NCI-H2107 treated with DMSO at 0.1 percent for 48 hours (cell line): ENCODE measurements at regions not wholly inside any gene's neighbourhood (a gene's known extent, or its start where the extent isn't known, plus 50 kb on each side); places are given as distances from the start of the nearest gene placed in this dataset.

Source experiments
- DNase-seq: peaks from one replicate; lab custom pipeline; 2025; ENCODE audit not compliant: unreplicated experiment; lab: John Stamatoyannopoulos, UW

DNA sequence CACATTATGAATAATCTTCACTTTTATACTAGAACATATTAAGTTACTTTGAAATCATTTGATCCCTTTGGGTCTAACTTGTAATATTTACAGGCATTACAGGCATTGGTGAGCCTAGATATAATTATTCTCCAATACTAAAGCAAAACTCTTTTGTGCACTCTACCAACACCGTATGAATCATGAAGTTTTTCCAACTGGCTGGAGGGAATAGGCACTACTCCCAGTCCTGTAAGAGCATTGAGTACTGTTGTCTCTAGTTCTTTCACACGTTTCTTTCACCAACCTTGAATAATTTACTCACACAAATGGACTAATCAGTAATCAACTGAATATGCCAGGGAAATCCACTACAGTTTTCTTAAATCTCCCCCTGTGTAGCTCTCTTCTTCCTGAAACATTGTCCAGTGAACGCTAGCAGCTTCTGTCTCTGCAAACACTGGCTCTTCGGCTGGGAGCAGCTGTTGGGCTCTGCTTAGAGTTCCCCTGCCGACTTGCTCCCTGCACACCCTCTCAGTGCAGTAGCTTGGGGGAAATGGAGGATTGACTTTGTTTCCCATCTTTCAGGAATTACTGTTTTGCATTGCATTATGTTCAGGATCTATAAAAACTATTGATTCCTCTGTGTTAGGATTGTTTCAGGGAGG lies 476.7 kb downstream of the RFC3 start:
- no peak for DNase-seq

- DNase-seq = no peak
Observed at GRCh38 chr13:34300559-34300958, 482.6 kb downstream of the RFC3 start.

- DNase-seq = no peak
Observed at GRCh38 chr13:34302596-34302995, 484.6 kb downstream of the RFC3 start.

- no peak for DNase-seq
Observed at GRCh38 chr13:34303346-34303745, 485.4 kb downstream of the RFC3 start.

DNA sequence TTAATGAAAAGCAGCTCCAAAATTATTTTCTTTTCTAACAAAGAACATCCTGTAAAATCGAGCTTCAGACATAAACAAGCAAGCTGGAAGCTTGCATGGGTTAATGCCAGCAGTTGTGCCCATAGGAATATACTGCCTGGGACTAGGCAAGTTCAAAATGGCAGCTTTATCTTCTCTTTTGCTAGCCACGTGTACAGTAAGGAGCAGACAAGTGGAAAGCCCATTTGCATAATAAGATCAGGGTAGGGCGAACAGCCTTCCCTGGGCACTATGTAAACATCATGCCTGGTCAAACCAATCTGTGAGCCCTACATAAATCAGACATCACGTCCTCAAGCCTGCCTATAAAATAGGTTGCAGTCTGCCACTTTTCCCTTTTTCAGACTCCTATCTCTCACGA lies 489.7 kb downstream of the RFC3 start:
- no peak for DNase-seq

GRCh38 chr13:34308725-34309124 lies 490.8 kb downstream of the RFC3 start:
- DNase-seq = no peak

DNA sequence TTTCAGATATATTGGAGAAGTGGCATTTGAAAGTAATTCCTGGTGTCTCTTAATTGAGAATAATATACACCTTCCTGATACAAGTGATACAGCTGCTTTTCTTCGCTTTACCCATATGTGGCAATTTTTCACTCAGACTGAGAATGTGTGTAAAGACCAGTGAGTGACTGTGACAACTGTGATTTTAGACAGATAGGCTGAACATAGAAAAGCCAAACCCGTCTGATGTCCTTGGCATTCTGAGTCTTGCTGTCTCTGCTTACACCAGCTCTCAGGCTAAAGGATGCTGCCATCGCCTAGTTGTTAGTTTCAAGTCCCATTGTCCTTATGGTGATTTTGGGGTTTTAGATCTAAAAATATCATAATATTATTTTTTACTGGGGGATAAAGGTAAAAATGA lies 492.6 kb downstream of the RFC3 start:
- no peak for DNase-seq

GRCh38 chr13:34311251-34311650 lies 493.3 kb downstream of the RFC3 start:
- DNase-seq = no peak

DNA sequence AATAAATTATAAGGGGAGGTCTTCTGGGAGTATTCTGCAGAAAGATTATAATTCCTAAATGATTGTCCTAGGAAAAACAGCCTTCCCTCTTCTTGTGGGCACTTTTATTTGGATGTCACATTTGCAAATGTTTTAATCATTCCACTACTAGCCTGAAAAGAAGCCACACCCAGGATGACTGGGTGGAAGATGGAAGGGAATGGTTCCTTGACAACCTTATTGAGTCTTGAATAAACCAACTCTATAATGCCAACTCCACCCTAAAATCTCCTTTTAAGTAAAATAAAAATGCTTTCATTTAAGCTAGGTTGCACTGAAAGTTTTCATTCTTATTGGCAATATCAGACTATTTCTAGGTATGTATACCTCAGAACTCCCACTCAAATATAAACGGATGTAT lies 494.6 kb downstream of the RFC3 start:
- DNase-seq = no peak

DNA sequence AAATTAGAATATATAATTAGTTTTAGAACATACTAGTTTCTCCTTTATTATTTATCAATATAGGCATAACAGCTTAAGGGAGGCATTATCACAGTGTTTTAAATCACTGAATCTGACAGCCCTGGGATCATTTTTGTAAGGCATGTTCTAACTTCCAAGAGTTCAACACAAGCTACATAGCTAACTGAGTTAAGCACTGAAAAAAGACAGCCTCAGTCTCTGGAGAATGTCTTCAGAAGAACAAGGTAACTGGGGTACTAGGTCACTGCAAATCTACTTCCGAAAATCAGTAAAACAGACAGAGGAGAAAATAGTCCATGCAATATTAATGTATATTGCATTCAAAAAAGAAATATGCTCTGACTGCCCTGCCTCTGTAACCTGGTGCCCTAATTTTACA lies 502.1 kb downstream of the RFC3 start:
- DNase-seq = no peak

DNA sequence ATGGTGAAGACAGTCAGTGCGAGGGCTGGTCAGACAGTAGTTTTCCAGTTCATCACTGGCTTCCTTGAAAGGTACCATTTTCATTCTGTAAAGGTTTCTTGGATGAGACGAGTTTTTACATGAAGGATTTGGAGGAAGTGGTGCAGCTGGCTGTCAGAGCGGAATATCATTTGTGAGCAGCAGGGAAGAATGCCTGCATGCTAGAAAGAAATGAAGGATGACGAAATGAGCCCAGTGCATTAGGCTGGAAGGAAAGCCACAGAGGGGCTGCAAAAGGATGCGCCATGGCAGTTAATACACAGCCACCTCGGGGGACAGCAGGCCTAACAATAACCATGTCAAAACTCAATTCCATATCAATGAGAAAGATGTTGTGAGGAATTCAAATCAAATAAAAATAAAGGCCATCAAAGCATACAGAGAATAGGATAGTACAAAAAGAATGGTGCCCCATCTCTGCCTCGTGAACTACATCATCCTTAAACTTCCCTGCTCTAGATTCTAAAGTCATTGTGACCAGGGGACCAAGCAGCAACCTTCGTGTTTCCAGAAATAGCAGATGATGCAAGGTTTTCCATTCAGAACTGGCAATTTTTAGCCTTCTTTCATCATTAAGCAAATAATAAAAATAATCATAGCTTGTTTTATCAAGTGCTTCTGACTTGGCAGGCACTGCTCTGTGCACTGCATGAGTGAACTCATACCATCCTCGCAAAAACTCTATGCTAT lies 504.2 kb downstream of the RFC3 start:
- DNase-seq = no peak

DNA sequence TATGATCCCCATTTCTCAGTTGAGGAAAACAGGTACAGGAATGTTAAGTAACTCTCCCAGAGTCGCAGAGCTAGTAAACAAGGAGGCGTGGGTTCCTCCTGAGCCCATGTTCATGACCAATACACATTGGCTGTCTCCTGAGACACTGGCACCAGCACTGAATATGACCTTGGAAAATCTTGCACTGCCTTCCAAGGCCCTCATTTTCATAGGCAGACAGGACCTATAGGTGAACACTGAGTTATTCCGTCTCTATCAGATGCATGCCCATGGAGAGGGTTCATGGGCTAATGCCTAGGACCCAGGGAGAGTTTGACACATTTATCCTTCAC lies 504.8 kb downstream of the RFC3 start:
- DNase-seq = no peak

- DNase-seq = peak; percentile 1
Observed at GRCh38 chr13:34335014-34336007, 517.4 kb downstream of the RFC3 start.

DNA sequence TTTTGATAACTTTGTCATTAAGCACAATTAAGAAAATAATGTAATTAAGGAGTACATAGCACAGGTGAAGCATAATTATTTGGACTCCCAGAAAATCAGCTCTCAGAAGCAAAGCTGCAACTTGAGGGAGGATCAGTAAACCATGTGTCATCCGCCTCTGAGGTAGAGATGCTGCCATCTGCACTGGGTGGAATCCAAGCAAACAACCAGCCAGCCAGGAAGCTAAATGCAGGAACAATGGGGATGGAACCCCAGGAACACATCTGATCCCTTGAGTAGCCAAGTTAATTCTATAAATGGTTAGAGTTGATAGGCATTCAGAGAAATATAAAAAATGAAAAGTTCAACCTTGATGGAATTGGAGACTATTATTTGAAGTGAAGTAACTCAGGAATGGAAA lies 520.2 kb downstream of the RFC3 start:
- DNase-seq = no peak

DNA sequence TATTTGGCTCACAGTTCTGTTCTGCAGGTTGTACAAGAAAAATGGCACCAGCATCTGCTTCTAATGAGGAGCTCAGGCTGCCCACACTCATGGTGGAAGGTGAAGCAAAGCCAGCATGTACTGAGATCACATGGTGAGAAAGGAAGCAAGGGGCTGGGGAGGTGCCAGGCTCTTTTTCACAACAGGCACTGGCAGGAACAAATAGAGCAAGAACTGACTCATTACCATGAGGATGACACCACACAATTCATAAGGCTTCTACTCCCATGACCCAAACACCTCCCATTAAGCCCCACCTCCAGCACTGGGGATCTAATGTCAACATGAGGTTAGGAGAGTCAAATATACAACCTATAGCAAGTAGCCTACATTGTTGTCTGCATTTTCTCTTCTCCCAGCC lies 522.6 kb downstream of the RFC3 start:
- no peak for DNase-seq

DNA sequence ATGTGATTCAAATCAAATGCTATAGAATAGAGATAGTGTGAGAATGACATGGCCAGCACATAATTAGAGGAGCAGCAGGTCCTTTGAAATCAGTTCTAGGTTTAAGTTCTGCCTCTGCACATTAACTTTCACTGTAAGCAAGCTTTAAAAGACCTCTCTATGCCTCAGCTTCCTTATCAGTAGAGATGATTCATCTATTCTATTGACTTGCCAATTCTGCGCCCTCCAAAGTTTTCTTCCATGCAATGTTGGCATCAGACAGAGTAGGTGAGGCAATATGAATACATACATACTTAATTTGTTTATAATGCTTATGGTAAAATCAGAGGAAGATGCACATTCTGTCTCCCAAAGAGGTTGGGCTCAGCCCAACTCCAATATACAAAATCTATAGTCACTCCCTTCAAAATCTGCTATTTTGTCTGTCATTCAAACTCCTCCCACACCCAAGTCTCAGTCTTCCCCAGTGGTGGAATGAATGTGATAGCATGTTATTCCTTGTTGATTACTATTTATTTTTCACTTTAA lies 525.5 kb downstream of the RFC3 start:
- DNase-seq = no peak

DNA sequence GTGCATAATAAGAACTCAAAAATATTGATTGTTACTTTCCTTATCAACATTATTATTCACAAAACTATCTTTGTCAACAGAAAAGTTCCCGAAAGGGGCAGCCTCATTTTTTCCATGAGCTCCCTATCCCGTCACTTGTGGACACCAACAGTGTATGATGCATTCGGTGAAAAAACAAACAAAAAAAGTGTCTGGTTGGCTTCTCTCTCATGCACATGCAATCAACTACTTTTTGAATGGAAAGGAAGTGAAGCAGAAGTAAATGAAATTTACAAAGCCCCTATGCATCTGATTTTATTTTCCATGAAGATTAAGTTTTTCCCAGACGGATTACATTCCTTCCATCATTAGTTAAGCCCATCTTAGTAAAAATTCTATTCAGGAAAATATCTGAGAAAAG lies 526.9 kb downstream of the RFC3 start:
- DNase-seq = no peak

DNA sequence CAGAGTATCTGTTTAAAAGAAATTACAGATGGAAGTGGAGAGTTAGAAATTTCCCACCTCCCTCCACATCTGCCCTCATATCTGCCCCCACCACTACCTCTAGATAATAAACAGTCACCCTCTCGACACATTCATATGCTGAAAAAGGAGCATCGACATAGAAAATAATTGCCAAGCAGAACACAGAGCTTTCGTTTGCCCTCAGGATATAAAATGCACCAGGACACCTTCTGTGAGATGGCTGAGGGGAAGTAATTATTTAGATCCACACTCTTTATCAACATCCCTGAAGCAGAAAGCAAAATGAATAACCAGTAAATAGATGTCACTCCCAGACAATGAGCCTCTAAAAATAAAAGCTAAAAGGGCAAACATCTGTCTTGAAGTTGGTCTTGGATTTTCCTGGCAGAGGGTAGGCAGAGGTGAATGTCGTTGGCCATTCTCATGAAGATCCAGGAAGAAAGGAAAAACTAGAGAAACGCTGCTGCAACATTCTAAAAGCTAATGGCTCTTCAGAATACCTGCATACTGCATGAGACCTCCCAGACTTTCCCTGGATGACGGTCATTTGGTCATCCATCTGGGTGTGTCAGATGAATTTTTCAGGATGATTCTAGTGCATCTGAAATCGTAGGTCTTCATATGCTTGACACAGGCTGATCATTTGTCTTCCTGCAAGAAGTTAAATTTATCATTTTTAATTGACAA lies 527.5 kb downstream of the RFC3 start:
- DNase-seq = no peak

DNA sequence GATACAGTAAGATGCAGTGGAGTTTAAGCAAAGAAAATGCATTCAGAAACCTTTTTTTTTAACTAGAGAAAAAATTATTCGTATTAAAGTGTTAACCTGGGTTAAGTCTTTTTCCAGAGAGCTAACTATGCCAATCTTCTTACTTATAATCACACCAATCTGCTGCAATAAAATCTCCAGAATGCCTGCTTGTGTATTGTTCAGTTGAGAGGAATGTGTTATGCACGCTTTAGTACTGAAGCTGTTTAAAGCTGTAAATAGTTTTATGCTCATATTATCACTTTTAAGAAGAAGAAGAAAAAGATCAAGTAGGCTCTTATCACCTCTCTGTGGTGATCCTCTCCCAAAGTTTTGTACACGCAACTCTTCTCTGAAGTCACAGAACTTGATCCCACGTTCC lies 528.7 kb downstream of the RFC3 start:
- no peak for DNase-seq

- no peak for DNase-seq
Observed at GRCh38 chr13:34347784-34348573, 530.0 kb downstream of the RFC3 start.
